ENCODE measurements at regions not wholly inside any gene's neighbourhood (a gene's known extent, or its start where the extent isn't known, plus 50 kb on each side); places are given as distances from the start of the nearest gene placed in this dataset.
"Not testable (repeated sequence)": the region's sequence is repeated elsewhere in the genome, so short reads cannot be mapped to it uniquely, and the experiment has no call there.

GRCh38 chr6:27547157-27548075 lies 74.5 kb upstream of the ZNF184 start:
- Histone ChIP-seq H3K36me3 (ENCODE audit: insufficient read depth, low read depth, low read length) (no peaks in the 10 kb centered on the region), H3K27ac (ENCODE audit: low read length) (no peak overlapping the region), H3K9me3 (ENCODE audit: insufficient read depth, low read depth, low read length) (no peaks in the 10 kb centered on the region), H3K9ac (ENCODE audit: low read depth, low read length) (peak overlapping the region; percentile 81; the same call in 1 of the 2 replicates), H3K4me3 (ENCODE audit: low read length) (peak overlapping the region; percentile 95), H3K4me1 (ENCODE audit: insufficient read depth, low read length) (peaks cover 3% of the 10 kb centered on the region; the same call in 1 of the 2 replicates), H3K27me3 (ENCODE audit: insufficient read depth, low read length) (peaks cover 44% of the 10 kb centered on the region)

- Histone ChIP-seq H3K36me3 (ENCODE audit: insufficient read depth, low read depth, low read length) (no peaks in the 10 kb centered on the region), H3K4me3 (ENCODE audit: low read length) (0 out of 2 replicates have a peak overlapping the region, but pooled peaks have one; percentile 96), H3K27me3 (ENCODE audit: insufficient read depth, low read length) (peaks cover 52% of the 10 kb centered on the region), H3K27ac (ENCODE audit: low read length) (no peak overlapping the region), H3K9ac (ENCODE audit: low read depth, low read length) (no peak overlapping the region), H3K4me1 (ENCODE audit: insufficient read depth, low read length) (0 out of 2 replicates have a peak, but pooled peaks cover 3% of the 10 kb centered on the region), H3K9me3 (ENCODE audit: insufficient read depth, low read depth, low read length) (no peaks in the 10 kb centered on the region)
These were observed 73.6 kb upstream of the ZNF184 start for GRCh38 chr6:27546522-27546921.

- H3K27me3 ChIP-seq (ENCODE audit: insufficient read depth, low read length), result peaks cover 52% of the 10 kb centered on the region
- no peak overlapping the region for H3K27ac ChIP-seq (ENCODE audit: low read length)
- H3K4me3 ChIP-seq (ENCODE audit: low read length), result peak overlapping the region; percentile 96
- no peaks in the 10 kb centered on the region for H3K36me3 ChIP-seq (ENCODE audit: insufficient read depth, low read depth, low read length)
- peak overlapping the region; percentile 74 for H3K9ac ChIP-seq (ENCODE audit: low read depth, low read length)
- no peaks in the 10 kb centered on the region for H3K9me3 ChIP-seq (ENCODE audit: insufficient read depth, low read depth, low read length)
- peaks cover 3% of the 10 kb centered on the region; the same call in 1 of the 2 replicates for H3K4me1 ChIP-seq (ENCODE audit: insufficient read depth, low read length)
These were observed 72.6 kb upstream of the ZNF184 start for GRCh38 chr6:27545271-27546046.

GRCh38 chr6:27544612-27545260 lies 71.8 kb upstream of the ZNF184 start:
- H3K27ac ChIP-seq (ENCODE audit: low read length), result no peak overlapping the region
- peak overlapping the region; percentile 96 for H3K4me3 ChIP-seq (ENCODE audit: low read length)
- H3K36me3 ChIP-seq (ENCODE audit: insufficient read depth, low read depth, low read length), result no peaks in the 10 kb centered on the region
- H3K4me1 ChIP-seq (ENCODE audit: insufficient read depth, low read length), result peaks cover 3% of the 10 kb centered on the region; the same call in 1 of the 2 replicates
- no peaks in the 10 kb centered on the region for H3K9me3 ChIP-seq (ENCODE audit: insufficient read depth, low read depth, low read length)
- peaks cover 52% of the 10 kb centered on the region for H3K27me3 ChIP-seq (ENCODE audit: insufficient read depth, low read length)
- peak overlapping the region; percentile 74 for H3K9ac ChIP-seq (ENCODE audit: low read depth, low read length)

GRCh38 chr6:27544135-27544534 lies 71.2 kb upstream of the ZNF184 start:
- not testable (repeated sequence) for H3K4me1 ChIP-seq (ENCODE audit: insufficient read depth, low read length); H3K36me3 ChIP-seq (ENCODE audit: insufficient read depth, low read depth, low read length); H3K27ac ChIP-seq (ENCODE audit: low read length); H3K9me3 ChIP-seq (ENCODE audit: insufficient read depth, low read depth, low read length)
- H3K27me3 ChIP-seq (ENCODE audit: insufficient read depth, low read length), result peaks cover 52% of the 10 kb centered on the region
- H3K9ac ChIP-seq (ENCODE audit: low read depth, low read length), result peak overlapping the region; percentile 74; the same call in 1 of the 2 replicates
- peak overlapping the region; percentile 96 for H3K4me3 ChIP-seq (ENCODE audit: low read length)

- no peak overlapping the region; the same call in 1 of the 2 replicates for H3K4me3 ChIP-seq (ENCODE audit: low read length)
- no peaks in the 10 kb centered on the region for H3K9me3 ChIP-seq (ENCODE audit: insufficient read depth, low read depth, low read length)
- no peak overlapping the region for H3K27ac ChIP-seq (ENCODE audit: low read length)
- H3K4me1 ChIP-seq (ENCODE audit: insufficient read depth, low read length), result peaks cover 3% of the 10 kb centered on the region; the same call in 1 of the 2 replicates
- H3K27me3 ChIP-seq (ENCODE audit: insufficient read depth, low read length), result peaks cover 45% of the 10 kb centered on the region
- no peak overlapping the region for H3K9ac ChIP-seq (ENCODE audit: low read depth, low read length)
- no peaks in the 10 kb centered on the region for H3K36me3 ChIP-seq (ENCODE audit: insufficient read depth, low read depth, low read length)
These were observed 69.6 kb upstream of the ZNF184 start for GRCh38 chr6:27542485-27542884.

GRCh38 chr6:27541933-27542297 lies 69.0 kb upstream of the ZNF184 start:
- H3K27ac ChIP-seq (ENCODE audit: low read length), result no peak overlapping the region
- H3K9me3 ChIP-seq (ENCODE audit: insufficient read depth, low read depth, low read length), result no peaks in the 10 kb centered on the region
- peaks cover 45% of the 10 kb centered on the region for H3K27me3 ChIP-seq (ENCODE audit: insufficient read depth, low read length)
- H3K4me1 ChIP-seq (ENCODE audit: insufficient read depth, low read length), result peaks cover 3% of the 10 kb centered on the region; the same call in 1 of the 2 replicates
- peak overlapping the region; percentile 49; the same call in 1 of the 2 replicates for H3K4me3 ChIP-seq (ENCODE audit: low read length)
- no peaks in the 10 kb centered on the region for H3K36me3 ChIP-seq (ENCODE audit: insufficient read depth, low read depth, low read length)
- no peak overlapping the region for H3K9ac ChIP-seq (ENCODE audit: low read depth, low read length)

GRCh38 chr6:27541212-27541932 lies 68.5 kb upstream of the ZNF184 start:
- Histone ChIP-seq H3K9me3 (ENCODE audit: insufficient read depth, low read depth, low read length) (no peaks in the 10 kb centered on the region), H3K36me3 (ENCODE audit: insufficient read depth, low read depth, low read length) (no peaks in the 10 kb centered on the region), H3K27ac (ENCODE audit: low read length) (no peak overlapping the region), H3K9ac (ENCODE audit: low read depth, low read length) (no peak overlapping the region), H3K4me1 (ENCODE audit: insufficient read depth, low read length) (peaks cover 3% of the 10 kb centered on the region; the same call in 1 of the 2 replicates), H3K4me3 (ENCODE audit: low read length) (peak overlapping the region; percentile 49; the same call in 1 of the 2 replicates), H3K27me3 (ENCODE audit: insufficient read depth, low read length) (peaks cover 40% of the 10 kb centered on the region)

GRCh38 chr6:27539551-27539950 lies 66.6 kb upstream of the ZNF184 start:
- no peaks in the 10 kb centered on the region; the same call in 1 of the 2 replicates for H3K4me1 ChIP-seq (ENCODE audit: insufficient read depth, low read length)
- no peaks in the 10 kb centered on the region for H3K9me3 ChIP-seq (ENCODE audit: insufficient read depth, low read depth, low read length)
- H3K36me3 ChIP-seq (ENCODE audit: insufficient read depth, low read depth, low read length), result no peaks in the 10 kb centered on the region
- H3K27ac ChIP-seq (ENCODE audit: low read length), result no peak overlapping the region
- no peak overlapping the region for H3K9ac ChIP-seq (ENCODE audit: low read depth, low read length)
- peak overlapping the region; percentile 61; the same call in 1 of the 2 replicates for H3K4me3 ChIP-seq (ENCODE audit: low read length)
- H3K27me3 ChIP-seq (ENCODE audit: insufficient read depth, low read length), result peaks cover 23% of the 10 kb centered on the region

- H3K4me1 ChIP-seq (ENCODE audit: insufficient read depth, low read length), result no peaks in the 10 kb centered on the region
- no peaks in the 10 kb centered on the region for H3K36me3 ChIP-seq (ENCODE audit: insufficient read depth, low read depth, low read length)
- no peak overlapping the region for H3K27ac ChIP-seq (ENCODE audit: low read length)
- no peaks in the 10 kb centered on the region; the same call in 1 of the 2 replicates for H3K9me3 ChIP-seq (ENCODE audit: insufficient read depth, low read depth, low read length)
- no peaks in the 10 kb centered on the region for H3K27me3 ChIP-seq (ENCODE audit: insufficient read depth, low read length)
- H3K9ac ChIP-seq (ENCODE audit: low read depth, low read length), result no peak overlapping the region
- no peak overlapping the region for H3K4me3 ChIP-seq (ENCODE audit: low read length)
These were observed 60.1 kb upstream of the ZNF184 start for GRCh38 chr6:27532820-27533538.
